NCI-H2081 (cell line): ENCODE measurements at regions not wholly inside any gene's neighbourhood (a gene's known extent, or its start where the extent isn't known, plus 50 kb on each side); places are given as distances from the start of the nearest gene placed in this dataset.

ENCODE experiments used
- DNase-seq, 2 experiments: peaks; one replicate each; lab custom pipeline; 2025; lab: John Stamatoyannopoulos, UW

DNA sequence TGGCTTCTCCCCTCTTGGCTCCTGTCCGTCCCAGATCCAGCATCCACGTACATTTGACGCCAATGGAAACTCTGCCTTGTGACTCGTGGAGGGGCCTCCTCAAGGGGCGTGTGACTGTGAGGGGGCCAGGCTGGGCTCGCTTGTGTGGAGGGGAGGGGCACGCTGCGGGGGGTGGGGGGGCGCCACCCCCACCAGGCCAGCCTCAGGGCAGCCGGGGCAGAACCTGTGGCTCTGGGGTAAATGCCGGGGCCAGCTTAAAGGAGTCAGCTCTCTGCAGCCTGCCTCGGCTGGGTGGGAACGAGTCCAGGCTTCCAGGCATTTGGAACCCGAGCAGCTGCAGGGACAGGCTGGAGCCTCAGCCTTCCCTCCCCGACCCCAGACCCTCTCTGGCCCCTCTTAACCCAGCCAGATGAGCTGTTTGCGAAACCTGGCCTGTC lies 94.1 kb downstream of the SIK1 start:
- DNase-seq, result no peak

DNA sequence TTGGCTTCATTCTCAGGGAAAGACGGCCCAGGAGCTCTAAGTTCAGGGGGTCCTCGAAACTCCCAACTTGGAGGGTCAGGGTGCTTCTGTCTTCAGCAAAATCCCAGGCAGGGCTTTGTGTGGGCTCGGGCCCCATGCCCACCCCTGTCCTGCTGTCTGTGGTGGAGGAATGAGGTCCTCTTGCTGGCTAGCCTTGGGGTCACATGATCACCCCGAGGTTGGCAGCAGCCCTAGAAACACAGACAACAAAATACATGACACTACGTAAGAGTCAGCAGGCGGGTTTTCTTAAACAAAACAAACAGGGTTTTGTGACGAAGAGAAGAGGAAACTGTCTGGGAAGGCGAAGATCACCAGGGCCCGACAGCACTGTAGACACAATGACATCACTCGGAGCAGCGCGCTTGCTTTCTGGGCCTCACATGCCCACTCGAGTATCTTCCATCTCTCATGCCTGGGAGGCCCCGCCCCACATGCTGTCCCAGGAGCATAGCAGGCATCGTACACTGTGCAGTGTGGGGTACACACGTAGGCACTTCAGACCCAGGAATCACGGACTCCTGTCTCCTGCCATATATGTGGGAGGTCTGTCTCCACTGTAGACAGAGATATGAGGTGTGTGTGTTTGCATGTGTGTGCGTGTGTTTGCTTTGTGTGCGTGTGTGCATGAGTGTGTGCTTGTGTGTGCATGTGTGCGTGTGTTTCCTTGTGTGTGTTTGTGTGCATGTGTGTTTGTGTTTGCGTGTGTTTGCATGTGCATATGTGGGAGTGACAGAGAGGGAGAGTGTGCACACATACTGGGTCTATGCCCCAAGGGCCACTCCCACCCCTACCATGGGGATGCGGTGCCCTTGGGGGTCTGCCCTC lies 94.7 kb downstream of the SIK1 start:
- no peak for DNase-seq

DNA sequence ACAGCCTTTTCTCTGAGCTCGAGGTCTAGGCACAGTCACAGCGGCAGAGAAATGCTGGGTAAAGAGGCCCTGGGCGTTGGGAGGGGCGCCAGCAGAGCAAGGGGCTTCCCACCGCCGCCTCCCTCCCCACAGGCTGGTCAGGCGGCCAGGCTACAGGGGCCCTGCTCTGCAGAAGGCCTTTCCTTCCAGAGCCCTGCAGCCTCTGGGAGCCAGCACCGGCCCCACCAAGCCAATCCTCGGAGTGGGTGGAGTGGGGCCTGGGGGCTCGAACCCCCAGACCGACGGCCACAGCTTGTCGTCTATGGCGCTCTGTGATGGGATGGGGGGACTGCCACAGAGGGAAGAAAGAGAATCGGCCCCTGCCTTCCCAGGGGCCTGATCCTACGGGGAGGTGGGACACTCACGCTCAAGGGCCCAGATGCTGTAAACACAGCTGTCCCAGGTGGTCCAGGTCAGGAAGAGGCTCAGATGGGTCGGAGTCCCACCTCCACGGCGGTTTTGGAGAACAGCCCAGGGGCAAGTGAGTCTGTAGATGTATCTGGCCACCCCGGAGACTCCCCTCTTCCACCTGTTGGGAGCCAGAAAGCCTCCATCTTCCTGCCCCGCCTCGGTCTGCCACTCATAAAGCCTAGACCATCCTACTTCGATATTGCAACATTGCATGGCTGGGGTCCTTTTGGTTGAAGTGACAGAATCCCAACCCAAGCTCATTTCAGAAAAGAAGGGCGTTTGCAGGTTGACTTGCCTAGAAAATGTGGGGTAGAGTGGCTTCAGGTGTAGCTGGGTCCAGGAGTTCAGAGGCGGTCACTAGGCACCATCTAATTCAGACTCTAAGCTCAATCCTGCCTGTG lies 95.6 kb downstream of the SIK1 start:
- no peak for DNase-seq

DNA sequence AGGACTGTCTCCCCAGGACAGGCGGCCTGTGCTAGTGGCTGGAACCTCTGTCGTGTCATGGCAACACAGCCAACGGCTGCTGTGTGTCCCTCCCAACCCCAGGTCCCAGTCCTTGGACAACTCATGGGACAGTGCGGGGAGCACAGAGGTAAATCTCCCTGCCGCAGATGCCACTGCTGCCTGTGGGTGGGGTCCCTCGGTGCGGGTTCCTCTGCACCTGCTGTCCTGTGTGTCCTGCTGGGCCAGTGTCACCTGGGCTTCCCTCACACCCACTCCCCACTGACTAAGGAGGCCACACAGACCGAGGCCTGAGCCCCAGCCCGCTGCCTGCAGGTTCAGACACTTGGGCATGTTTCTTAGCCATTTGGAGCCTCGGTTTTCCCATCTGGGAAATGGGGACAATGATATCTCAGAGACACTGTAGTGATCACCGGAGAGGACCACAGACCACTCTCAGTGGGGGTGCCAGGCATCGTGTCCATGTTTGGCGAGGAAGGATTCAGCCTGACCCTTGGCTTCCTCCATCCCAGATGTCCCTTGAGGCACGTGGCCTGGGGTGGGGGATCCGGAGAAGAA lies 96.5 kb downstream of the SIK1 start:
- DNase-seq, result no peak

DNA sequence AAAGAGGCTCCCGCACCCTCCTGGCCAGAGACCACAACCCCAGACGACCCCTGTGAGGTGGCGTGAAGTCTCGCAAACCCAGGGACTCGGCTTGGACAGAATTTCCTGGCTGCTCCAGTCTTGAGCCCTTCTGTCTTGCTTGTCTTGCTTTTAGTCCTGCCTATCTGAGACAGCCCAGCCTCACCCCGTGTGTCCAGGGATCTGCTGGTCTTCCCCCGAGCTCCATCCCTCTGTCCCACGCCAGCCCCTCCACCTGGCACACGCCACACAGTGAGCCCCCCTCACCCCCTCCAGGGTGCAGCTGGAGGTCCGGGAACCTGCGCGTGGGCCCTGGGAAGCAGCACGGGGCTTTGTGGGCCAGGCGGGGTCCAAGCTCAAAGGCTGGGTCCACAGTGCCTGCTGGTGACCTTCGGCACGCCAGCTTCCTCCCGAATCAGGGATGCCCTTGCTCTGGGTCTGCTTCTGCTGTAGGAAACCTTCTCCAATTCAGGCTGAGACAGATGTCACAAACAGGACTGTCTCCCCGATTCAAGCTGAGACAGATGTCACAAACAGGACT lies 97.1 kb downstream of the SIK1 start:
- no peak for DNase-seq

DNA sequence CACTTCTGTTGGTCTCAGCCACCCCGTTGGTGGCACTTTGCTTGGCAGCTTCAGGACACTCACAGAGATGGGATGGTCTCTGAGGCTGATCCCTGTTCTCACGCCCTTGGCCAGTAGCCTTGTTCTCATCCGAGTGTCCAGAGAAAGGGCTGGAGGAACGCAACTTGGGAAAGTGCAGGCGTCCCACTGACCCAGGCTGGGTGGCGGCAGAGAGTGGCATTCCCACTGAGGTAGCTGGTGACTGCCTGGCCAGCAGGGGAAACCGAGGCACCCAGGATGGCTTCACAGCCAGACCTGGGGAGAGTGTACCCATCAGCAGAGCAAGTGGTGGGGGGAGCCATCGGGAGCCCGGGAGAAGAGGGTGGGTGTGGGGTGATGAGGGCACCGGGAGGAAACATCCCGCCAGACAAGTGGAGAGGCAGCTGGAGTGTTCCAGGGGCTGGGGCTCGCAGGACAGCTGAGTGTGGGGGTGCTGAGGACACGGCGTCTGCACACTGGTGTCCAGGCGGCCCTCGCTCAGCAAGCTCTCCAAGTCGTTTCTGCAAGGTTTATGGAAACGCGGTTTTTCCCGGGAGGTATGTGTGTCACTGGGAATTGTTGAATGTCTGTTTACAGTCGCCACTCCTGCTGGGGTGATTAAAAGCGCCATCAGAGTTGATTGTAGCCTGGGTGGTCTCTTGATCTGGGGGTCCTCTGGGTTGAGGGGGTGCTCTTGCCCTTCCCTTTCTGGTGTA lies 97.8 kb downstream of the SIK1 start:
- DNase-seq, result no peak

DNA sequence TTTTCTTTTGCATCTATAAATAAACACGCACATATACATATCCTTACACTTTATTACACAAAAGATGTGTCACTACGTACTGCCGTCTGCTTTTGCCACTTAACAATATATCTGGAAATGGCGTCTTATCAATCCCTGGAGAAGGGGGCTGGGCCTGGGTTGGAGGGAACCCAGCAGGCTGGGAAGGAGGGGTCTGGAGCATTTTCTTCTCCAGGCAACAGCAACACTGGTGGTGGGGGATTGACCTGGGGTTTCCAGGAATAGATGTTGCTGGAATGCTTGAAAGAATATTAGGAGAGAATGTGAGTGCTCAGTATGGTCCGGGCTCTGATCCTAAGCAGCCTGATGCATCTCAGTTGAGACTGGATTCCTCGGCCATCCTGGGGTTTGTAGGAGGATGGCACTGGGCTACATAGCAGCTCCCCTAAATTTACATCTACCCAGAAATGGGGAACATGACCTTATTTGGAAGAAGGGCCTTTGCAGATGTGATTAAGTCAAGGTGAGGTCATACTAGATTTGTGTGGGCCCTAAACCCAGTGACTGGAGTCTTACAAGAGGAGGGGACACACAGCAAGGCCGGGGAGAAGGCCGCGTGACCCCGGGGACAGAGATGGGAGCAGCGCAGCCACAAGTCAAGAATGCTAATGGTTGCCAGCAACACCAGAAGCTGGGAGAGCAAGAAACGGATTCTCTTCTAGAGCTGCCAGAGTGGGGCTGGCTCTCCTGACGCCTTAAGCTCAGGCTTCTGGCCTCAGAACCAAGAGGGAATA lies 98.6 kb downstream of the SIK1 start:
- DNase-seq, result no peak

DNA sequence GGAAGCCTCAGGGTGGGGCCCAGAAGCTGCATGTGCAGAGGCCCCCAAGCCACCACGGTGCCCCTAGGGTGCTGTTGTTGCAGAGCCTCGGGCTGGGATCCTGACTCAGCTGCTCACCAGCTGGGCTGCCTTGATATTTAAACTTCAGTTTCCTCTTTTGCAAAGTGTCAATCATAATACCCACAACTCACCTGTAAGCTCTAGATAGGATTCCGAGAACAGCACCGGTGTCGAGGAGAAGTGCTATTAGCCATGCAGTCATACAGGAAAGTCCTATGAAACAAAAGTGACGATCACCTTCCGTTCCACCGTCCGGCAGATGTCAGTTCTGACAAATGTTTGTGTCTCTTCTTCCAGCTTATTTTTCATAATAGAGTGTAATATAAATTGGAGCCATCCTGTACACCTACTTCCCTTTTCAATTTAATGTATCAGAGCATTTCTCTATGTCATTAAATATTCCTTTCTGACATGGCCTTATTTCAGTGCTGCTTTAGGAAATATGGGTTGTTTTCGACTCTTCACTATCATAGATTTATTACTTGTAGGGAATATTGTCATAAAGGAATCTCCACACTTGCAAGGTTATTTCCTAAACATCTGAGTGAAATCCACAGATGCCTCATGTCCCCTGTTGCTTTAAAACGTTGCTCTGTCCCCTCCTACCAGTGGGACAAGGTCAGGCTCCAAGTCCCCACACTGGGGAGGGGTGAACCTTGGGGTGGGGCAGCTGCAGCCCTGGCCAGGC lies 100.8 kb downstream of the SIK1 start:
- DNase-seq, result no peak

DNA sequence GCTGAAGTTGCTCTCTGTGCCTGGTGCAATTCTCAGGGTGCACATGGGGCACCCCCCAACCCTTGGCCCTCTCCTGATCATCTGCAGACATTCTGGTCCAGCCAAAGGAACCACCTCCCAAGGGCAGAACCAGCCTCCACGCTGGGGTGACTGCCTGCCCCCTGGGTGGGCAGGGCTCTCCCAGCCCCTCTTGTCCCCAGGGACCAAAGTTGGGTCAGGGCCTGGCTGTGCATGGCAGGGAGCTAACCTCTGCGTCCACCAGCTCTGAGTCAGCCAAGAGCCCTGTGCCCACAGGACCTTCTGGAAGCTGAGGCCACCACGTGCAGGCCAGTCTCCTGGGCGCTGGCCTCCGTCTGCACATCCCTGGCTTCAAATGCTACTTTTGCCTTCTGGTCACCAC lies 101.9 kb downstream of the SIK1 start:
- DNase-seq, result no peak

DNA sequence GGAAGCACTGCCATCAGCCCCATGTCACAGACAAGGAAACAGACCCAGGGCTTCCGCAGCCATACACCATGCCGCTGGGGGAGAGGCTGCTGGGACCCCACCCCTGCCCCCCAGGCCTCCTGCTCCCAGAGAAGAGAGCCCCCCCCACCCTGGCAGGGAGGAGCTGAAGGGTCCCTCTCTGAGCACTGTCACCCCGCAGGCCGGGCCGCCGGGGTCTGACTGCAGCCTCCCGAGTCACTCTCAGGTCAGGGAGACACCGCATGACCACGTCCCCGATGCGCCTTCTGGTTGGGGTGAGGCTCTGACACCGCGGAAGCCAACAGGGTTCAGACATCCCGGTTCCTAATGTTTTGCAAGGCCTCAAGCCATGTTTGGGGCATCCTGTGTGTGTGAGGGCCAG lies 102.3 kb downstream of the SIK1 start:
- no peak for DNase-seq

DNA sequence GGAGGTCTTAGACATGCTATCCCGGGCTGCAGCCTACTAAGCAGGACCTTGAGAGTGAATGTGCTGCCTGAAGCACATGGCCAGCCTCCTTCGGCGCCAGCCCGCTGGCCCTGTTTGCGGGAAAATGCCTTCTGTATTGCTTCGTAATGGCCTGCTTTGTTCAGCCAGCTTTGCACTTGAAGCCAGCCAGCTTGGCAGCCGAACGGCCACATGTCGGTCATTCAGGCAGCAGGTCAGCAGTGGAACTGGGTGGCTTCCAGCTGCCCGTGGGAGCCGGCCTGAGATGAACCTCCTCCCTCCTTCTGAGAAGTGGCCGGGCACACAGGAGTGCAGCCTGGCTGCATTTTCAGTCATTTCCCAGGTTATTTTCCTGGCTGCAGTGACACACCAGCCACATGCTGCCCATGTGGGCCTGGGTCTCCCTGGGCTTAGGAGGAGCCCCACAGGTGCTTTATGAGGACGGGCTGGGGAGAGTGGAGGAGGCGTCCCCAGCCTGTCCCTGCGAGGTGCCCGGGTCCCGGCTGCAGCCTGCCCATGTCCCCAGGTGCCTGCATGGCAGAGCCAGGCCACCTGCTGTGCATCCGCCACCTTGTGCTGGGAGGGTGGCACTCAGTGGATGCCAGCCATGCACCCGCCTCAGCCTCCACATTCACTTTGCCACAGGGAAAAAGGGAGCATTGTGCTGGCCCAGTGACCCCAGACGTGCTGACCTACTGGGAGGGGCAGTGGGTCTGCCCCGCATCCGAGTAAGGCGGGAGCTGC lies 103.5 kb downstream of the SIK1 start:
- DNase-seq, result no peak

DNA sequence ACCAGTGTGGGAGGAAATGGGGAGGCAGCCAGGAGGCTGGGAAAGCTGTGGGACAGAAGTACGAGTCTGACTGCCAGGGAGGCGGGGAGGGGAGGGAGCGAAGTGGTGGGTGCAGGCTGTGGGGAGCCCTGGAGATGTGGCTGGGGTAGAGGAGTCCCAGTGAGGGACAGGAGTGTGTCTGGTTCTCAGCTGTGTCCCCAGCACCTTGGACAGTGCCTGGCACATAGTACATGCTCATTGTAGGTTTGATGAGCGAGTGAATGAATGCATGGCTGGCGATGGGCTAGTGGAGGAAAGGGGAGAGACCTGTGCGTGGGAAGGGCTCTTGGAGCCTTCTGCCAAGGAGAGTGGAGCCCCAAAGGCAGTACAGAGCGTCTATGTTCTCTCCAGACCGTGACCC lies 104.1 kb downstream of the SIK1 start:
- no peak for DNase-seq

DNA sequence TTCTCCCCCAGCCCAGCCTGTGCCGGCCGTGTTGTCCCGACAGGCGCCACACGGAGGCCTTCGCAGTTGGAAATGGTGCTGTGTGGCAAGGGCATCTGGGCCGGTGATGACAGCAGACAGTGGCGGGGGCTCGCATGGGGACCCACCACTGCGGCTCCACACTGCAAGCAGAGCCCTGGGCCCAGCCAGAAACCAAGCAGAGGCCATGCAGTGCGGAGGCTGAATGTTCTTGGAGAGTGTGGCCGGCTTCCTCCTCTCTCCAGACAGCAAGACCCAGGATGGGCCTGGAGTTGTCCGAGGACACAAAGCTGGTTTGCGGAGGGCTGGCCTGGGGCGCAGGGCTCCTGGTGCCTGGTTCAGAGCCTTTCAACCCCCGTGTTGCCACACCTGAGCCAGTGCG lies 104.6 kb downstream of the SIK1 start:
- DNase-seq, result no peak

DNA sequence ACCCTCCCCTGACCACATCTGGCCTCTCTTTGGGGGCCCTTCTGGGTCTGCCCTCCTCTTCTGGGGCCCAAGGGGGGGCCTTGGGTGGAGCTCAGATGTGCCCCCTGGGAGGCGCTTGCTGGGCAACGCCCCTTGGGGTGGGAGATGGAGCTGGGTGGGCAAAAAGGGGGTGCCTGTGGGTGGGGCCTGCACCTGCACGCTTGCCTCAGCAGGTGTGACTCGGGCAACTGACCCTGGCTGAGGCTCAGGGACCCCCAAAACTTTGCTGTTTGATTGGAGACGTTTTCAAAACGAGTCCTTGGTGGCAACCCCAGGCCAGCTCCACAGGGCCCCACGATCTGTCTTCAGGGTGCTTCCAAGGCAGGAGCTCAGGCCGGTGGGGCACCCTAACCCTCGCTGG lies 105.3 kb downstream of the SIK1 start:
- no peak for DNase-seq

DNA sequence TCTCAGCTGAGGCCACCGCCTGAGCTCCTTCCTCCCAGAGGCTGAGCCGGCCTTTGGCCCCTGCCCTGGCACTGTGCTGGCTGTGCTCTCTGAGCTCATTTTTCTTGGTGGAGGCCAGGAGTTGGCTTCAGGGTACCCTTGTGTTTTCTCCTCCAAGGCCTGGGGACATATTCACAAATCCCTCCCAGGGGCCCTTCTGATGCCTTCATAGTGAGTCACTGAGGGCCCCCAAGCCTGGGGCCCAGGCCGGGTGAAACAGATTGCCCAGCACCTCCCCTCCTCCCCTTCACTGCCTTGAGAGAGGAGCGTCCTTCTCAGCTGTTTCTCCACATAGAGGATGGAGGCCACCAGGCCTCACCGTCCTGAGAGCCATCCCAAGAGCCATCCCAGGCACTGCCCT lies 105.8 kb downstream of the SIK1 start:
- no peak for DNase-seq

DNA sequence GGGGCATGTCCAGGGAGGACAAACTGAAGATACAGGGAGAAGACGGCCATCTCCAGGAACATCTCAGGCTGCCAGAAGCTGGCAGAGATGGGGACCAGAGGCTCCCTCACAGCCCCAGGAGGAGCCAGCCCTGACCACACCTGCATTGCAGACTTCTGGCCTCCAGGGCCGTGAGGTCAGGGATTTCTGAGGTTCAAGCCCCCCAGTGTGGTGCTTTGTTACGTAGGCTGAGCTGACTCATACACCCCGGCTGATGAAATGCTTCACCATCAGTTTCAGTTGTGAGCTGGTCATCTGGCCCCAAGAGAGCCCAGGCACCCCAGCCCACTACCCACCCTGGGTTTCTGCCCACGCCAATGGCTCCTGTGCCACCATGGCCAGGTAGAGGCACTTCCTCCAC lies 106.4 kb downstream of the SIK1 start:
- no peak for DNase-seq

DNA sequence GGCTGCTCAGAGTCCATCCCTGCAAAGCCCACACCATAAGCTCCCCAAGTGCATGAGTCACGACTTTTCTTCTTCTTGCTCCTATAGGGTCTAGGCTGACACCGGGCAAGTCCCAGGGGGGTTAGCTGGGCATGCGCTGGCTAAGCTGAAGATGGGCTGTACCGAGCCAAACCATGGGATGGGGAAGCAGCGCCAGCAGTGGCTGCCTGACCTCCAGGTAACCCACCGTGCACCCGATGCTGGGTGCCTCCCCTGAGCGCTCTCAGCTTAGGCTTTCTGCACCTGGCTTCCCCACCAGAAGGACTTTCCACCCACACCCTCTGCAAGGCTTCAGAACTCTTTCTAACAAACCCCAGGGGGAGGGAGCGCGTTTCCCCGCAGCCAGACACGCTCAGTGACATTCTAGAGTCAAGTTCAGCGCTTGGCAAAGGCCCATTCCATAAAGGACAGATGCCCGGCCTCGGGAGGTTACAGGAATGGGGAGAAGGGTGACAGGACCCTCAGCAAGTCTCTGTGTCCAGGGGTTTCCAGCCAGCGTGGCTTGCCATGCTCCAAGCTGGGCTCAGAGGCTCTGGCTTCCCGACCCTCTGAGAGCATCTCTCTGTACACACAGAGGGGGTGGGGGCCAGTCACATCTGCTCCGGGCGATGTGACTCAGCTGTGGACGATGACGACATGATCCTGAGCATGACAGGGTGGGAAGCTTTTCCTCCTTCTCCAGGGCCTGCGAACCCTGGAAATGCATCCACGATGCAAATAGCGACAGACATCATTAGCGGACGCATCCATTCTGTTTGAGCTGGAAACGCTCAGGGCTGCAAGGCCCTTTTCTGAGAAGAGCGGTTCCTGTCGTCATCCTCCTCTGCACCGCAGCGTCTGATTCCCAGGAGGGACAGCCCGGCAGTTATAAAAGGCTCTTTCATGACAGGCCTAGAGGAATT lies 107.8 kb downstream of the SIK1 start:
- DNase-seq, result peak in 1 of 2 experiments; percentile 1

DNA sequence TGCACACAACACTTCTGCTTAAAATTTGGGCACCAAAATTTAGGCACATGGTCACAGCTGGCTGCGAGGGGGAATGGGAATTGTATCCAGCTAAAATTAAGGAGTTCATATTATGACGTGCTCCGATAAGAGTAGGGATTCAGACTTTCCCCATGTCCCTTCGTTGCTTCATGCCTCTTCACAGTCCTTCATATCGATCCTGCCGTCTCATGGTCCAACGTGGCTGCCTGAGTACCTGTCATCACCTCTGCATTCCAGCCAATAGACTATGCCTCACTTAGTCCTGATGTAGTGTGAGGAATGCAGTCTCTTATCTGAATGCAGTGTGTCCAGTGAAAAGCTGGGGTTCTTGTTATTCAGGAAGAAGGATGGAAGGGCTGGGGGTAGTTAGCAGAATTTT lies 108.6 kb downstream of the SIK1 start:
- no peak for DNase-seq
